HepG2 (cell line): ENCODE measurements at regions not wholly inside any gene's neighbourhood (a gene's known extent, or its start where the extent isn't known, plus 50 kb on each side); places are given as distances from the start of the nearest gene placed in this dataset.

Experiments used
- ATAC-seq: fragments of 200-7000 bp; cut with Tn5 transposase; 3 replicates; pipeline ENCODE4 v1.9.1; 2020; ENCODE audit warnings: mild to moderate bottlenecking, moderate library complexity
- BruUV-seq: library from RNA; stranded (reverse); fragments of 400-500 nt; replicated peaks from 2 replicates; lab custom pipeline; 2021; lab: Mats Ljungman, UMichigan
- CTCF ChIA-PET: fragments of 300-600 bp; formaldehyde crosslinking; extraction: SDS; loops from one replicate; lab custom pipeline; 2021; ENCODE audit warnings: low total read pairs, inconsistent platforms, low intra/inter-chr PET ratio; lab: Yijun Ruan, JAX
- POLR2A ChIA-PET: fragments of 350-600 bp; sonication (Branson Sonifier 250); formaldehyde crosslinking; loops from one replicate; lab custom pipeline; 2020; ENCODE audit warnings: antibody characterized with exemption, inconsistent platforms; lab: Yijun Ruan, JAX
- DNase-seq: peaks from one replicate; pipeline ENCODE4 v3.0.0-alpha.2; 2015; ENCODE audit warnings: low spot score
- FAIRE-seq: peaks from 3 replicates; lab custom pipeline; 2011; peaks lifted over from hg19 to GRCh38; lab: Jason Lieb, UNC
- H2AFZ ChIP-seq: one replicate; pipeline ENCODE4 v1.6.1; 2011; ENCODE audit warnings: low read length, inconsistent platforms
- H3K27ac ChIP-seq: fragments of 300-600 bp; 3 replicates; pipeline ENCODE4 v1.8.0; 2011; ENCODE audit warnings: mixed run types, mild to moderate bottlenecking, mixed read lengths, low read length, inconsistent platforms; ENCODE audit not compliant: insufficient read depth; ENCODE audit errors: extremely low read length
- H3K27me3 ChIP-seq, 2 experiments: fragments of 200-600 bp in 1 of 2; 2 replicates in 1 of 2; 3 replicates in 1 of 2; pipeline versions ENCODE4 v1.6.0 to v1.8.0; 2011; ENCODE audit warnings: low read length in 2 of 2, mild to moderate bottlenecking in 2 of 2, moderate library complexity in 2 of 2, inconsistent platforms in 1 of 2; ENCODE audit not compliant: insufficient read depth in 2 of 2, control insufficient read depth in 1 of 2
- H3K36me3 ChIP-seq, 2 experiments: fragments of 200-600 bp in 1 of 2; replicated peaks in 1 of 2; 2 replicates in 1 of 2; 3 replicates in 1 of 2; pipeline versions ENCODE4 v1.5.1 to v1.8.0; 2011; ENCODE audit warnings: low read length in 2 of 2, inconsistent platforms in 1 of 2; ENCODE audit not compliant: insufficient read depth in 2 of 2, control insufficient read depth in 1 of 2
- H3K4me1 ChIP-seq: 2 replicates; pipeline ENCODE4 v1.5.1; 2012; ENCODE audit warnings: low read length, inconsistent platforms; ENCODE audit not compliant: insufficient read depth
- H3K4me2 ChIP-seq: 2 replicates; pipeline ENCODE4 v1.6.0; 2011; ENCODE audit warnings: low read depth, low read length, inconsistent platforms
- H3K4me3 ChIP-seq, 3 experiments: fragments of 200-600 bp in 1 of 3; sonication (generic), shearing (Covaris generic) in 1 of 3; replicated peaks in 1 of 3; 2 replicates each; pipeline ENCODE4 v1.5.1; 2011 to 2016; ENCODE audit warnings: low read length in 3 of 3, inconsistent platforms in 2 of 3, low read depth in 2 of 3, mild to moderate bottlenecking in 2 of 3, control low read depth in 1 of 3, mixed read lengths in 1 of 3; ENCODE audit not compliant: insufficient read depth in 1 of 3
- H3K79me2 ChIP-seq: one replicate; pipeline ENCODE4 v1.6.1; 2011; ENCODE audit warnings: low read length, inconsistent platforms; ENCODE audit not compliant: insufficient read depth
- H3K9ac ChIP-seq: 2 replicates; pipeline ENCODE4 v1.6.0; 2011; ENCODE audit warnings: mild to moderate bottlenecking, low read depth, low read length, inconsistent platforms; ENCODE audit not compliant: insufficient read depth
- H3K9me3 ChIP-seq: 2 replicates; pipeline ENCODE4 v1.5.1; 2012; ENCODE audit warnings: mild to moderate bottlenecking, low read length
- H4K20me1 ChIP-seq: 2 replicates; pipeline ENCODE4 v1.6.0; 2011; ENCODE audit warnings: inconsistent platforms, mild to moderate bottlenecking, low read length, moderate library complexity; ENCODE audit not compliant: insufficient read depth
- KDM6A ChIP-seq: IDR thresholded peaks from 2 replicates; pipeline ENCODE4 v1.6.1; 2016; ENCODE audit warnings: low read depth
- MIER2 ChIP-seq: IDR thresholded peaks from 2 replicates; pipeline ENCODE4 v1.6.1; 2016; ENCODE audit warnings: missing biosample characterization, missing genetic modification reagents
- SNRNP70 ChIP-seq: fragments of 200-400 bp; formaldehyde crosslinking; IDR thresholded peaks from 2 replicates; pipeline ENCODE4 v1.6.1; 2017; ENCODE audit warnings: mild to moderate bottlenecking, low read depth, low read length, moderate library complexity
- TRIM24 ChIP-seq: sonication (generic); formaldehyde crosslinking; IDR thresholded peaks from 2 replicates; pipeline ENCODE4 v1.8.0; 2022; ENCODE audit warnings: mild to moderate bottlenecking, missing genetic modification reagents
- ZFP36L1 ChIP-seq: sonication (generic); formaldehyde crosslinking; IDR thresholded peaks from 2 replicates; pipeline ENCODE4 v1.8.0; 2022; ENCODE audit warnings: mild to moderate bottlenecking, missing genetic modification reagents, moderate library complexity
- ZFP62 ChIP-seq: sonication (generic); formaldehyde crosslinking; IDR thresholded peaks from 2 replicates; pipeline ENCODE4 v1.4.0; 2020; ENCODE audit warnings: missing genetic modification reagents
- ZMYM2 ChIP-seq: sonication (generic); formaldehyde crosslinking; IDR thresholded peaks from 2 replicates; pipeline ENCODE4 v1.8.0; 2022; ENCODE audit warnings: mild to moderate bottlenecking, missing genetic modification reagents
- WGBS: methylation state at CpG from one replicate; pipeline ENCODE4 v1.1.6; 2017; ENCODE audit warnings: low lambda C conversion rate; 5-methylcytosine and 5-hydroxymethylcytosine counted together
- in situ Hi-C: cut with HindIII; loops from 2 replicates; pipeline ENCODE4 v1.10.0; 2017; ENCODE audit warnings: low pct_unique_long_range_greater_than_20kb; ENCODE audit not compliant: extremely low pct_ligation_motif_present
- intact Hi-C: fragments of 100-400 bp; cut with micrococcal nuclease; formaldehyde crosslinking; loops from one replicate; pipeline ENCODE4 v1.10.0; 2022; ENCODE audit not compliant: unreplicated experiment
- TF ChIP-seq, protein P1 (sequence below): sonication (generic); formaldehyde crosslinking; IDR thresholded peaks from 2 replicates; pipeline ENCODE4 v1.8.0; 2022; ENCODE audit warnings: low read depth, missing genetic modification reagents
- TF ChIP-seq, protein P2 (sequence below): sonication (generic); formaldehyde crosslinking; IDR thresholded peaks from 2 replicates; pipeline ENCODE4 v1.8.1; 2023; ENCODE audit warnings: mild to moderate bottlenecking, missing genetic modification reagents
- TF ChIP-seq, protein P3 (sequence below): IDR thresholded peaks from 2 replicates; pipeline ENCODE4 v1.6.1; 2016; ENCODE audit warnings: mild to moderate bottlenecking, missing biosample characterization, missing genetic modification reagents

DNA sequence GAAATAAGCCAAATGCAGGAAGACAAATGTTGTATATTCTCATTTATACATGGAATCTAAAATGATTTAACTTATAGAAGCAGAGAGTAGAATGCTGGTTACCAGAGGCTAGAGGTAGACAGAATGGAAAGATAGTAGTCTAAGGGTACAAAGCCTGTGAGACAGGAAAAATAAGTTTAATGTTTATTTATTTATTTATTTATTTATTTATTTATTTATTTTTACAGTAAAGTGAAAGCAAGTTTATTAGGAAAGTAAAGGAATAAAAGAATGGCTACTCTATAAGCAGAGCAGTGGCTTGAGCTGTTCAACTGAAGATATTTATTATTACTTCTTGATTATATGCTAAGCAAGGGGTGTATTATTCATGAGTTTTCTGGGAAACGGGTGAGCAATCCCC, 203.2 kb downstream of the LAS1L start:
- DNase-seq (no peak), FAIRE-seq (no peak), ATAC-seq (no peak)
- no TSS peak for BruUV-seq
- intact Hi-C loops, result no loop called here
- Histone ChIP-seq H3K4me3 (no peak overlapping the region), H3K9ac (no peak overlapping the region), H3K36me3 (no peaks in the 10 kb centered on the region), H3K4me1 (no peaks in the 10 kb centered on the region), H3K27me3 (no peaks in the 10 kb centered on the region), H3K27ac (no peak overlapping the region), H3K9me3 (no peaks in the 10 kb centered on the region), H3K79me2 (no peaks in the 10 kb centered on the region), H3K4me2 (no peak overlapping the region), H4K20me1 (no peaks in the 10 kb centered on the region), H2AFZ (no peak overlapping the region)
- ChIA-PET POLR2A (no interaction called here), CTCF (no interaction called here)
- TF ChIP-seq MIER2 (CRISPR knock-in tag) (no peak), SNRNP70 (no peak), ZFP36L1 (CRISPR knock-in tag) (no peak), TRIM24 (no peak), KDM6A (no peak), ZMYM2 (CRISPR knock-in tag) (no peak), ZFP62 (CRISPR knock-in tag) (no peak)
- TF ChIP-seq, protein P1, sequence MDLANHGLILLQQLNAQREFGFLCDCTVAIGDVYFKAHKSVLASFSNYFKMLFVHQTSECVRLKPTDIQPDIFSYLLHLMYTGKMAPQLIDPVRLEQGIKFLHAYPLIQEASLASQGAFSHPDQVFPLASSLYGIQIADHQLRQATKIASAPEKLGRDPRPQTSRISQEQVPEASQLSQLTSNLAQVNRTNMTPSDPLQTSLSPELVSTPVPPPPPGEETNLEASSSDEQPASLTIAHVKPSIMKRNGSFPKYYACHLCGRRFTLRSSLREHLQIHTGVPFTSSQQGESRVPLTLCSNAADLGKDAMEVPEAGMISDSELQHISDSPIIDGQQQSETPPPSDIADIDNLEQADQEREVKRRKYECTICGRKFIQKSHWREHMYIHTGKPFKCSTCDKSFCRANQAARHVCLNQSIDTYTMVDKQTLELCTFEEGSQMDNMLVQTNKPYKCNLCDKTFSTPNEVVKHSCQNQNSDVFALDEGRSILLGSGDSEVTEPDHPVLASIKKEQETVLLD (CRISPR knock-in tag), result no peak
- TF ChIP-seq, protein P2, sequence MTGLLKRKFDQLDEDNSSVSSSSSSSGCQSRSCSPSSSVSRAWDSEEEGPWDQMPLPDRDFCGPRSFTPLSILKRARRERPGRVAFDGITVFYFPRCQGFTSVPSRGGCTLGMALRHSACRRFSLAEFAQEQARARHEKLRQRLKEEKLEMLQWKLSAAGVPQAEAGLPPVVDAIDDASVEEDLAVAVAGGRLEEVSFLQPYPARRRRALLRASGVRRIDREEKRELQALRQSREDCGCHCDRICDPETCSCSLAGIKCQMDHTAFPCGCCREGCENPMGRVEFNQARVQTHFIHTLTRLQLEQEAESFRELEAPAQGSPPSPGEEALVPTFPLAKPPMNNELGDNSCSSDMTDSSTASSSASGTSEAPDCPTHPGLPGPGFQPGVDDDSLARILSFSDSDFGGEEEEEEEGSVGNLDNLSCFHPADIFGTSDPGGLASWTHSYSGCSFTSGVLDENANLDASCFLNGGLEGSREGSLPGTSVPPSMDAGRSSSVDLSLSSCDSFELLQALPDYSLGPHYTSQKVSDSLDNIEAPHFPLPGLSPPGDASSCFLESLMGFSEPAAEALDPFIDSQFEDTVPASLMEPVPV (CRISPR knock-in tag), result no peak
- TF ChIP-seq, protein P3, sequence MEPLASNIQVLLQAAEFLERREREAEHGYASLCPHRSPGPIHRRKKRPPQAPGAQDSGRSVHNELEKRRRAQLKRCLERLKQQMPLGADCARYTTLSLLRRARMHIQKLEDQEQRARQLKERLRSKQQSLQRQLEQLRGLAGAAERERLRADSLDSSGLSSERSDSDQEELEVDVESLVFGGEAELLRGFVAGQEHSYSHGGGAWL (CRISPR knock-in tag), result no peak
- 86% methylated on average over 1 of the region's 1 CpG for WGBS
- in situ Hi-C loops, result no loop called here
